GM12878 (cell line): ENCODE measurements at regions not wholly inside any gene's neighbourhood (a gene's known extent, or its start where the extent isn't known, plus 50 kb on each side); places are given as distances from the start of the nearest gene placed in this dataset.

Source experiments
- ATAC-seq: fragments of 200-7000 bp; cut with Tn5 transposase; 3 replicates; pipeline ENCODE4 v1.9.1; 2020; ENCODE audit warnings: mild to moderate bottlenecking, moderate library complexity
- BruUV-seq: library from RNA; stranded (reverse); fragments of 400-500 nt; replicated peaks from 2 replicates; lab custom pipeline; 2021; lab: Mats Ljungman, UMichigan
- CTCF ChIA-PET: fragments of 300-600 bp; sonication (Branson Sonifier 250); formaldehyde crosslinking; extraction: SDS; loops from one replicate; lab custom pipeline; 2021; ENCODE audit warnings: inconsistent platforms; lab: Yijun Ruan, JAX
- POLR2A ChIA-PET: fragments of 350-600 bp; formaldehyde crosslinking; extraction: SDS; loops from one replicate; lab custom pipeline; 2021; ENCODE audit warnings: inconsistent platforms; lab: Charles Lee
- RAD21 ChIA-PET: fragments of 300-600 bp; sonication (Branson Sonifier 250); formaldehyde crosslinking; loops from one replicate; lab custom pipeline; 2023; ENCODE audit warnings: antibody characterized with exemption; ENCODE audit not compliant: unreplicated experiment; lab: Charles Lee
- SMC1A ChIA-PET: fragments of 300-600 bp; sonication (Branson Sonifier 250); formaldehyde crosslinking; loops from one replicate; lab custom pipeline; 2023; ENCODE audit not compliant: unreplicated experiment, uncharacterized antibody; lab: Charles Lee
- DNase-seq: peaks from one replicate; pipeline ENCODE4 v3.0.0-alpha.2; 2011; ENCODE audit warnings: low read depth, low spot score
- FAIRE-seq: peaks from 3 replicates; lab custom pipeline; 2011; peaks lifted over from hg19 to GRCh38; lab: Jason Lieb, UNC
- H2AFZ ChIP-seq: 2 replicates; pipeline ENCODE4 v1.6.0; 2011; ENCODE audit warnings: low read depth, low read length, control low read depth; ENCODE audit not compliant: control insufficient read depth
- H3K27ac ChIP-seq: 2 replicates; pipeline ENCODE4 v1.5.1; 2011; ENCODE audit warnings: control low read depth; ENCODE audit not compliant: control insufficient read depth, insufficient read depth
- H3K27me3 ChIP-seq, 2 experiments: replicated peaks in 1 of 2; 2 replicates each; pipeline versions ENCODE4 v1.6.0 to v1.6.1; 2011; ENCODE audit warnings: low read length in 1 of 2; ENCODE audit not compliant: control insufficient read depth in 2 of 2, insufficient read depth in 2 of 2
- H3K36me3 ChIP-seq, 2 experiments: 2 replicates each; pipeline ENCODE4 v1.5.1; 2011; ENCODE audit warnings: low read length in 1 of 2; ENCODE audit not compliant: control insufficient read depth in 2 of 2, insufficient read depth in 2 of 2
- H3K4me1 ChIP-seq: 2 replicates; pipeline ENCODE4 v1.6.1; 2011; ENCODE audit warnings: mild to moderate bottlenecking, low read length, moderate library complexity, mixed read lengths; ENCODE audit not compliant: control insufficient read depth, insufficient read depth
- H3K4me2 ChIP-seq: 2 replicates; pipeline ENCODE4 v1.6.0; 2011; ENCODE audit warnings: control low read depth; ENCODE audit not compliant: control insufficient read depth, insufficient read depth
- H3K4me3 ChIP-seq: fragments of 200-600 bp; sonication (generic); 2 replicates; pipeline ENCODE4 v1.5.1; 2016
- H3K79me2 ChIP-seq: 2 replicates; pipeline ENCODE4 v1.6.0; 2011; ENCODE audit warnings: low read length; ENCODE audit not compliant: control insufficient read depth, insufficient read depth
- H3K9ac ChIP-seq: 2 replicates; pipeline ENCODE4 v1.8.0; 2011; ENCODE audit warnings: low read length, control low read depth, mixed read lengths; ENCODE audit not compliant: control insufficient read depth, insufficient read depth
- H3K9me3 ChIP-seq: replicated peaks from 3 replicates; pipeline ENCODE4 v1.5.1; 2011; ENCODE audit warnings: mild to moderate bottlenecking, low read length; ENCODE audit not compliant: control insufficient read depth, insufficient read depth
- H4K20me1 ChIP-seq: 2 replicates; pipeline ENCODE4 v1.6.0; 2011; ENCODE audit not compliant: control insufficient read depth, insufficient read depth
- CBFB ChIP-seq: IDR thresholded peaks from 2 replicates; pipeline ENCODE4 v1.6.1; 2016; ENCODE audit warnings: antibody characterized with exemption, low read depth
- CBX3 ChIP-seq: fragments of 200-600 bp; sonication (generic); IDR thresholded peaks from 2 replicates; pipeline ENCODE4 v1.6.1; 2016; ENCODE audit warnings: low read depth, borderline replicate concordance
- CEBPZ ChIP-seq: fragments of 150-350 bp; IDR thresholded peaks from 2 replicates; pipeline ENCODE4 v1.6.1; 2016; ENCODE audit warnings: low read depth, low read length
- CREM ChIP-seq: IDR thresholded peaks from 2 replicates; pipeline ENCODE4 v1.6.1; 2014; ENCODE audit warnings: antibody characterized with exemption, low read depth
- ELK1 ChIP-seq: IDR thresholded peaks from 2 replicates; pipeline ENCODE4 v1.6.1; 2012; ENCODE audit warnings: low read depth, low read length, improper control_type of control experiment
- ESRRA ChIP-seq: IDR thresholded peaks from 2 replicates; pipeline ENCODE4 v1.6.1; 2012; ENCODE audit warnings: mild to moderate bottlenecking, low read length, improper control_type of control experiment
- FOXK2 ChIP-seq: fragments of 450-650 bp; IDR thresholded peaks from 2 replicates; pipeline ENCODE4 v1.6.1; 2017; ENCODE audit warnings: mild to moderate bottlenecking, moderate library complexity
- IKZF1 ChIP-seq: fragments of 450-650 bp; conservative IDR thresholded peaks from 2 replicates; pipeline ENCODE4 v1.6.1; 2017; ENCODE audit warnings: antibody characterized with exemption, mild to moderate bottlenecking
- IKZF2 ChIP-seq, 2 experiments: fragments of 450-650 bp; IDR thresholded peaks; 2 replicates each; pipeline ENCODE4 v1.6.1; 2017; ENCODE audit warnings: mild to moderate bottlenecking in 2 of 2, moderate library complexity in 2 of 2
- JUNB ChIP-seq: IDR thresholded peaks from 2 replicates; pipeline ENCODE4 v1.6.1; 2016; ENCODE audit warnings: antibody characterized with exemption, mild to moderate bottlenecking
- KDM1A ChIP-seq: fragments of 200-600 bp; sonication (generic); IDR thresholded peaks from 2 replicates; pipeline ENCODE4 v1.6.1; 2016; ENCODE audit warnings: borderline replicate concordance
- NKRF ChIP-seq: fragments of 450-650 bp; conservative IDR thresholded peaks from 2 replicates; pipeline ENCODE4 v1.6.1; 2017; ENCODE audit warnings: mild to moderate bottlenecking, moderate library complexity
- NR2C1 ChIP-seq: fragments of 450-650 bp; IDR thresholded peaks from 2 replicates; pipeline ENCODE4 v1.6.1; 2017; ENCODE audit warnings: antibody characterized with exemption, mild to moderate bottlenecking, moderate library complexity
- PAX8 ChIP-seq: fragments of 450-650 bp; IDR thresholded peaks from 2 replicates; pipeline ENCODE4 v1.6.1; 2017; ENCODE audit warnings: mild to moderate bottlenecking, moderate library complexity
- SIX5 ChIP-seq: IDR thresholded peaks from 2 replicates; pipeline ENCODE4 v1.6.1; 2011; ENCODE audit warnings: mild to moderate bottlenecking, low read depth, low read length, moderate library complexity; ENCODE audit not compliant: severe bottlenecking
- TCF12 ChIP-seq: IDR thresholded peaks from 2 replicates; pipeline ENCODE4 v1.6.1; 2011; ENCODE audit warnings: low read depth, mild to moderate bottlenecking, low read length
- WRNIP1 ChIP-seq: IDR thresholded peaks from 2 replicates; pipeline ENCODE4 v1.6.1; 2011; ENCODE audit warnings: low read depth, low read length, improper control_type of control experiment, borderline replicate concordance
- ZBED1 ChIP-seq: IDR thresholded peaks from 2 replicates; pipeline ENCODE4 v1.6.1; 2016; ENCODE audit warnings: borderline replicate concordance
- WGBS: methylation state at CpG from one replicate; pipeline ENCODE4 v1.1.6; 2016; ENCODE audit warnings: low lambda C conversion rate; ENCODE audit not compliant: insufficient replicate concordance, insufficient coverage; ENCODE audit errors: missing lambda C conversion rate; 5-methylcytosine and 5-hydroxymethylcytosine counted together
- in situ Hi-C: fragments of 300-500 bp; cut with MboI; formaldehyde crosslinking; loops from 9 replicates; pipeline ENCODE4 v1.14.3; 2018; ENCODE audit warnings: mixed read lengths
- intact Hi-C: fragments of 100-400 bp; cut with micrococcal nuclease; formaldehyde crosslinking; loops from one replicate; pipeline ENCODE4 v1.14.2; 2022; ENCODE audit not compliant: unreplicated experiment

- ChIA-PET CTCF (no interaction called here), SMC1A (interaction anchor here (0.9 kb wide), 1 partner anchor 79 kb away, joined by 3 read pairs; no protein-coding TSS in a partner anchor), RAD21 (no interaction called here), POLR2A (no interaction called here)
- H3K36me3 ChIP-seq = no peaks in the 10 kb centered on the region
- H3K4me2 ChIP-seq = no peak overlapping the region
- 12% methylated on average over 5 of the region's 5 CpGs for WGBS
- H3K27ac ChIP-seq = no peak overlapping the region
- ATAC-seq (no peak), DNase-seq (no peak), FAIRE-seq (no peak)
- H3K27me3 ChIP-seq = no peaks in the 10 kb centered on the region
- in situ Hi-C loops = no loop called here
- no peak overlapping the region for H3K4me3 ChIP-seq
- H4K20me1 ChIP-seq = no peaks in the 10 kb centered on the region
- BruUV-seq = no TSS peak
- no peak overlapping the region for H2AFZ ChIP-seq
- intact Hi-C loops = no loop called here
- H3K9ac ChIP-seq = no peak overlapping the region
- H3K9me3 ChIP-seq = no peaks in the 10 kb centered on the region
- no peaks in the 10 kb centered on the region for H3K79me2 ChIP-seq
- no peaks in the 10 kb centered on the region for H3K4me1 ChIP-seq
- no peak for TF ChIP-seq KDM1A
- no peak for TF ChIP-seq WRNIP1
- TF ChIP-seq ELK1 = no peak
- TF ChIP-seq JUNB = no peak
- TF ChIP-seq FOXK2 = no peak
- no peak for TF ChIP-seq NR2C1
- TF ChIP-seq CBFB = no peak
- TF ChIP-seq IKZF1 = no peak
- TF ChIP-seq TCF12 = no peak
- no peak for TF ChIP-seq CBX3
- no peak for TF ChIP-seq SIX5
- no peak for TF ChIP-seq PAX8
- TF ChIP-seq CREM = no peak
- TF ChIP-seq CEBPZ = no peak
- TF ChIP-seq IKZF2 (IDR thresholded peaks at IDR 0.05) = no peak
- no peak for TF ChIP-seq ESRRA
- no peak for TF ChIP-seq ZBED1
- TF ChIP-seq NKRF = no peak
Observed at GRCh38 chr2:167651406-167652151, 595.8 kb downstream of the STK39 start.
